GM23248 (cell line): ENCODE measurements at regions not wholly inside any gene's neighbourhood (a gene's known extent, or its start where the extent isn't known, plus 50 kb on each side); places are given as distances from the start of the nearest gene placed in this dataset.
"Not testable (repeated sequence)": the region's sequence is repeated elsewhere in the genome, so short reads cannot be mapped to it uniquely, and the experiment has no call there.

Experiments
- DNase-seq: peaks from one replicate; pipeline ENCODE4 v3.0.0-alpha.2; 2015
- H2AFZ ChIP-seq: fragments of 200-600 bp; sonication (generic); 2 replicates; pipeline ENCODE4 v1.6.1; 2016; ENCODE audit warnings: antibody characterized with exemption
- H3F3A ChIP-seq: fragments of 200-600 bp; sonication (generic); 2 replicates; pipeline ENCODE4 v1.6.1; 2016; ENCODE audit warnings: mild to moderate bottlenecking, antibody characterized with exemption, mixed run types; ENCODE audit not compliant: insufficient read depth
- H3K27ac ChIP-seq: fragments of 200-600 bp; sonication (generic); 2 replicates; pipeline ENCODE4 v1.5.1; 2016; ENCODE audit warnings: mild to moderate bottlenecking
- H3K27me3 ChIP-seq: fragments of 200-600 bp; sonication (generic); replicated peaks from 2 replicates; pipeline ENCODE4 v1.6.1; 2016; ENCODE audit warnings: mild to moderate bottlenecking; ENCODE audit not compliant: insufficient read depth
- H3K36me3 ChIP-seq: fragments of 200-600 bp; sonication (generic); 2 replicates; pipeline ENCODE4 v1.6.1; 2016; ENCODE audit warnings: low read depth, mild to moderate bottlenecking
- H3K4me1 ChIP-seq: fragments of 200-600 bp; sonication (generic); 2 replicates; pipeline ENCODE4 v1.6.1; 2016; ENCODE audit warnings: mild to moderate bottlenecking; ENCODE audit not compliant: insufficient read depth
- H3K4me2 ChIP-seq: fragments of 200-600 bp; sonication (generic); one replicate; pipeline ENCODE4 v1.6.1; 2016; ENCODE audit warnings: mild to moderate bottlenecking; ENCODE audit not compliant: unreplicated experiment
- H3K4me3 ChIP-seq: fragments of 200-600 bp; sonication (generic); 2 replicates; pipeline ENCODE4 v1.5.1; 2016; ENCODE audit warnings: mild to moderate bottlenecking
- H3K79me2 ChIP-seq: fragments of 200-600 bp; sonication (generic); 2 replicates; pipeline ENCODE4 v1.6.1; 2016; ENCODE audit warnings: mild to moderate bottlenecking; ENCODE audit not compliant: insufficient read depth
- H3K9ac ChIP-seq: fragments of 200-600 bp; sonication (generic); 2 replicates; pipeline ENCODE4 v1.6.1; 2016; ENCODE audit warnings: mild to moderate bottlenecking
- H3K9me2 ChIP-seq: fragments of 200-600 bp; sonication (generic); 2 replicates; pipeline ENCODE4 v1.6.1; 2016; ENCODE audit warnings: mixed run types, mild to moderate bottlenecking, moderate library complexity; ENCODE audit not compliant: insufficient read depth
- H3K9me3 ChIP-seq: fragments of 200-600 bp; sonication (generic); one replicate; pipeline ENCODE4 v1.6.1; 2017; ENCODE audit warnings: low read depth
- H4K20me1 ChIP-seq: fragments of 200-600 bp; sonication (generic); 2 replicates; pipeline ENCODE4 v1.6.0; 2016; ENCODE audit not compliant: insufficient read depth
- EZH2 ChIP-seq: fragments of 200-600 bp; sonication (generic); IDR thresholded peaks from 2 replicates; pipeline ENCODE4 v1.6.1; 2018; ENCODE audit warnings: antibody characterized with exemption, mild to moderate bottlenecking; ENCODE audit not compliant: insufficient read depth, poor library complexity, severe bottlenecking
- EZH2phosphoT487 ChIP-seq: fragments of 200-600 bp; sonication (generic); IDR thresholded peaks from 2 replicates; pipeline ENCODE4 v1.6.1; 2018; ENCODE audit warnings: antibody characterized with exemption, moderate library complexity, mild to moderate bottlenecking, low read depth; ENCODE audit not compliant: insufficient read depth
- WGBS, 2 experiments: methylation state at CpG; one replicate each; pipeline ENCODE4 v1.1.6; 2015 to 2017; ENCODE audit warnings: low lambda C conversion rate in 2 of 2, low coverage in 1 of 2; ENCODE audit errors: missing lambda C conversion rate in 2 of 2; 5-methylcytosine and 5-hydroxymethylcytosine counted together
- in situ Hi-C: fragments of 300-500 bp; cut with MboI; formaldehyde crosslinking; loops from 2 replicates; pipeline ENCODE4 v1.15.0; 2020

- H3K4me2 ChIP-seq, result peak overlapping the region; percentile 98
- H4K20me1 ChIP-seq, result no peaks in the 10 kb centered on the region
- WGBS, 2 experiments, result 6 to 7% methylated on average over 5 of the region's 5 CpGs
- H3K9me2 ChIP-seq, result no peaks in the 10 kb centered on the region
- H3K27ac ChIP-seq, result no peak overlapping the region
- no peaks in the 10 kb centered on the region for H3K9me3 ChIP-seq
- TF ChIP-seq EZH2 (no peak), EZH2phosphoT487 (no peak)
- peak; percentile 53 for DNase-seq
- H2AFZ ChIP-seq, result peak overlapping the region; percentile 95
- no peaks in the 10 kb centered on the region for H3K27me3 ChIP-seq
- in situ Hi-C loops, result no loop called here
- 0 out of 2 replicates have a peak, but pooled peaks cover 6% of the 10 kb centered on the region for H3K4me1 ChIP-seq
- peak overlapping the region; percentile 81 for H3K4me3 ChIP-seq
- peak overlapping the region; percentile 74 for H3K9ac ChIP-seq
- no peaks in the 10 kb centered on the region for H3F3A ChIP-seq
- no peaks in the 10 kb centered on the region for H3K79me2 ChIP-seq
- H3K36me3 ChIP-seq, result no peaks in the 10 kb centered on the region
These were observed 223.7 kb upstream of the SYNCRIP start for GRCh38 chr6:85866370-85866730.

GRCh38 chr6:85865420-85866369 is 223.0 kb upstream of the SYNCRIP start:
- H3K27ac ChIP-seq, result no peak overlapping the region
- H3F3A ChIP-seq, result no peaks in the 10 kb centered on the region
- no peaks in the 10 kb centered on the region for H3K79me2 ChIP-seq
- peak overlapping the region; percentile 98 for H3K4me2 ChIP-seq
- peak; percentile 83 for DNase-seq
- peak overlapping the region; percentile 74 for H3K9ac ChIP-seq
- no peaks in the 10 kb centered on the region for H3K27me3 ChIP-seq
- H2AFZ ChIP-seq, result peak overlapping the region; percentile 95
- H3K4me3 ChIP-seq, result peak overlapping the region; percentile 81
- no peaks in the 10 kb centered on the region for H3K9me2 ChIP-seq
- 0 out of 2 replicates have a peak, but pooled peaks cover 6% of the 10 kb centered on the region for H3K4me1 ChIP-seq
- no peaks in the 10 kb centered on the region for H4K20me1 ChIP-seq
- TF ChIP-seq EZH2, result no peak
- no peak for TF ChIP-seq EZH2phosphoT487
- H3K36me3 ChIP-seq, result no peaks in the 10 kb centered on the region
- 2 to 4% methylated on average over 8 of the region's 8 CpGs for WGBS, 2 experiments
- no peaks in the 10 kb centered on the region for H3K9me3 ChIP-seq
- in situ Hi-C loops, result no loop called here

- 0 out of 2 replicates have a peak, but pooled peaks cover 6% of the 10 kb centered on the region for H3K4me1 ChIP-seq
- DNase-seq, result peak; percentile 34
- in situ Hi-C loops, result no loop called here
- WGBS, 2 experiments, result 17 to 24% methylated on average over 7 of the region's 7 CpGs
- H3K4me2 ChIP-seq, result peak overlapping the region; percentile 98
- H3K9ac ChIP-seq, result no peak overlapping the region
- H4K20me1 ChIP-seq, result no peaks in the 10 kb centered on the region
- TF ChIP-seq EZH2phosphoT487, result no peak
- no peak for TF ChIP-seq EZH2
- peak overlapping the region; percentile 95 for H2AFZ ChIP-seq
- H3K27ac ChIP-seq, result no peak overlapping the region
- H3F3A ChIP-seq, result no peaks in the 10 kb centered on the region
- no peaks in the 10 kb centered on the region for H3K79me2 ChIP-seq
- H3K9me2 ChIP-seq, result no peaks in the 10 kb centered on the region
- peak overlapping the region; percentile 81 for H3K4me3 ChIP-seq
- H3K9me3 ChIP-seq, result no peaks in the 10 kb centered on the region
- no peaks in the 10 kb centered on the region for H3K27me3 ChIP-seq
- H3K36me3 ChIP-seq, result no peaks in the 10 kb centered on the region
These were observed 222.0 kb upstream of the SYNCRIP start for GRCh38 chr6:85864453-85865401.

- Histone ChIP-seq H3K9me3 (no peaks in the 10 kb centered on the region), H4K20me1 (no peaks in the 10 kb centered on the region), H3K36me3 (no peaks in the 10 kb centered on the region), H3K9ac (no peak overlapping the region), H3K4me3 (no peak overlapping the region), H3F3A (no peaks in the 10 kb centered on the region), H3K9me2 (no peaks in the 10 kb centered on the region), H3K27me3 (no peaks in the 10 kb centered on the region), H3K27ac (no peak overlapping the region), H3K4me2 (no peak overlapping the region), H3K4me1 (no peaks in the 10 kb centered on the region), H3K79me2 (no peaks in the 10 kb centered on the region), H2AFZ (no peak overlapping the region)
- TF ChIP-seq EZH2phosphoT487 (no peak), EZH2 (no peak)
- WGBS, 2 experiments, result 3 to 7% methylated on average over 2 of the region's 2 CpGs
- no peak for DNase-seq
- in situ Hi-C loops, result no loop called here
These were observed 213.5 kb upstream of the SYNCRIP start for GRCh38 chr6:85856235-85856634.

GRCh38 chr6:85838351-85839119 is 195.8 kb upstream of the SYNCRIP start:
- H3K4me3 ChIP-seq, H3K36me3 ChIP-seq: not testable (repeated sequence)
- WGBS, 2 experiments, result 71 to 87% methylated on average over 11 to 21 of the region's 37 CpGs

More at GRCh38 chr6:85838351-85839119, 195.8 kb upstream of the SYNCRIP start:
- H3K4me1 ChIP-seq, H4K20me1 ChIP-seq, H3K9me3 ChIP-seq, H3K9ac ChIP-seq, H3K27ac ChIP-seq, H3K27me3 ChIP-seq, H3K79me2 ChIP-seq, H2AFZ ChIP-seq, DNase-seq, H3K4me2 ChIP-seq, in situ Hi-C loops, H3F3A ChIP-seq, H3K9me2 ChIP-seq: not testable (repeated sequence)
